Neural cell (in vitro differentiated cells): ENCODE measurements at regions not wholly inside any gene's neighbourhood (a gene's known extent, or its start where the extent isn't known, plus 50 kb on each side); places are given as distances from the start of the nearest gene placed in this dataset.

ENCODE experiments used
- CTCF ChIP-seq: fragments of 450-650 bp; IDR thresholded peaks from 2 replicates; pipeline ENCODE4 v1.5.1; 2014; ENCODE audit warnings: antibody characterized with exemption, mild to moderate bottlenecking, moderate library complexity; ENCODE audit not compliant: poor library complexity, severe bottlenecking
- EP300 ChIP-seq: fragments of 450-650 bp; conservative IDR thresholded peaks from 2 replicates; pipeline ENCODE4 v1.6.1; 2014; ENCODE audit warnings: antibody characterized with exemption, mild to moderate bottlenecking, moderate library complexity; ENCODE audit not compliant: poor library complexity, severe bottlenecking
- EZH2 ChIP-seq: fragments of 200-600, 300-800 bp; shearing (Covaris generic), sonication (generic); IDR thresholded peaks from 2 replicates; pipeline ENCODE4 v1.6.1; 2014; ENCODE audit warnings: antibody characterized with exemption, low read length, borderline replicate concordance, mild to moderate bottlenecking; ENCODE audit not compliant: insufficient read depth, poor library complexity, severe bottlenecking
- POLR2AphosphoS5 ChIP-seq: IDR thresholded peaks from 2 replicates; pipeline ENCODE4 v1.6.1; 2012
- RAD21 ChIP-seq: fragments of 450-650 bp; conservative IDR thresholded peaks from 2 replicates; pipeline ENCODE4 v1.6.1; 2014; ENCODE audit warnings: antibody characterized with exemption, mild to moderate bottlenecking, moderate library complexity
- REST ChIP-seq: IDR thresholded peaks from 2 replicates; pipeline ENCODE4 v1.6.1; 2012; ENCODE audit warnings: borderline replicate concordance

- TF ChIP-seq CTCF (no peak), POLR2AphosphoS5 (no peak), EP300 (no peak), EZH2 (no peak), RAD21 (no peak), REST (no peak)
These were observed 118.9 kb upstream of the COL5A2 start for GRCh38 chr2:189298481-189298880.
